H1 (cell line): ENCODE measurements at regions not wholly inside any gene's neighbourhood (a gene's known extent, or its start where the extent isn't known, plus 50 kb on each side); places are given as distances from the start of the nearest gene placed in this dataset.

Experiments
- ATF2 ChIP-seq: IDR thresholded peaks from 2 replicates; pipeline ENCODE4 v1.6.1; 2012; ENCODE audit warnings: low read length, inconsistent platforms
- CEBPB ChIP-seq: IDR thresholded peaks from 2 replicates; pipeline ENCODE4 v1.6.1; 2012; ENCODE audit warnings: low read depth, low read length
- RXRA ChIP-seq: IDR thresholded peaks from 2 replicates; pipeline ENCODE4 v1.6.1; 2011; ENCODE audit warnings: low read depth, mild to moderate bottlenecking, low read length, moderate library complexity; ENCODE audit not compliant: insufficient read depth
- SUZ12 ChIP-seq: fragments of 200-600 bp; sonication (generic); IDR thresholded peaks from 2 replicates; pipeline ENCODE4 v1.6.1; 2012; ENCODE audit warnings: mild to moderate bottlenecking, inconsistent platforms, low read length, moderate library complexity, mixed read lengths
- TCF12 ChIP-seq: IDR thresholded peaks from 2 replicates; pipeline ENCODE4 v1.6.1; 2011; ENCODE audit warnings: low read depth, mild to moderate bottlenecking, low read length

DNA sequence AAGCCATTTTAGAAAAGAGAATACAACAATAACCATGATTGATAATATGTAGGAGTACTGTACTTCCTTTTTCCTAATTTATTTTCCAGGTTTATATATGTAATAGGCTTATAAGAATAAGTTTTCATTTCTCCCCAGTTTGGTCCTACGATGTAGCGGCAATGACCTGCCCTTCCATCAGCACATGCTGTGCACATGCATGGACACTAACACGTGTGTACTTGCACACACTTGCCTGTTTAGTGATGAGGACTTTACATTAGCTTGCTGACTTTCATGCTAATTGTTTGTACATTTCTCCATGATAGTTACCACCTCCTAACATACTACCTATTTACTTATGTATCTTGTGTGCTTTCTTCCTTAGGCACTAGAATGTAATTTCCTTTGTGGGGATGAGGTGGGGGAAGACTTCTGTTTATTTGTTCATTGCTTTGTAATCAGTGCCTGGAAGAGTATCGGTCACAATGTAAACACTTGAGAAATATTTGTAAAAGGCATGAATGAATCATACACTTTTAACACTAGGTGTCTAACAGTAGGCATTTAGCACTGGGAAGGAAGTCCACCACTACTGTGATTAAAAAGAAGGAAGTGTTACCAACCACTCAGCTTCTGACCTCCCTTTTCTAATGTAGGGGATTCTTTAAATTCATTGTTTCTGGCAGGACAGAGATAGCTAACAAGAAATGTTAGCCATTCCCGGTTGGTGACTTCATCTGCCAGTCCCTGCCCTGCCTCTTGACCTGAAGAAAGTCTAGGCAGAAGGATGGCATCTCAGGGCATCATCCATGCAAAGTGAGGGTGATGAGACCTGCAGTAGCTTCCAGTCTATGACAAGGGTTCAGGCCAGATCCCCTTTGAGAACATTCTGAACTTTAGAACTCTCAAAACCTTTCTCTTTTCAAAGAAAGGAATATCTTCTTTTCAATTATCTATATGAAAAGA, 120.2 kb upstream of the RAB18 start (continued):
- TF ChIP-seq ATF2 (no peak), CEBPB (no peak), RXRA (no peak), SUZ12 (no peak), TCF12 (no peak)
